ENCODE measurements at regions not wholly inside any gene's neighbourhood (a gene's known extent, or its start where the extent isn't known, plus 50 kb on each side); places are given as distances from the start of the nearest gene placed in this dataset.
"Not testable (repeated sequence)": the region's sequence is repeated elsewhere in the genome, so short reads cannot be mapped to it uniquely, and the experiment has no call there.

- no peak for DNase-seq (ENCODE audit: low spot score)
- Histone ChIP-seq H3K4me1 (replicated peaks) (no peaks in the 10 kb centered on the region), H3K27ac (no peak overlapping the region), H3K27me3 (replicated peaks; ENCODE audit: insufficient read depth) (no peaks in the 10 kb centered on the region), H3K4me3 (no peak overlapping the region), H3K9me3 (no peaks in the 10 kb centered on the region), H3K36me3 (no peaks in the 10 kb centered on the region)
- WGBS: 74% methylated on average over 4 of the region's 4 CpGs
- intact Hi-C loops (cut with DNase I): no loop called here
- no peak for TF ChIP-seq POLR2A (IDR thresholded peaks at IDR 0.05)
- TF ChIP-seq CTCF (IDR thresholded peaks at IDR 0.05): no peak
- TF ChIP-seq POLR2AphosphoS5 (IDR thresholded peaks at IDR 0.05): no peak
Observed at GRCh38 chr11:19617696-19618523, 94.7 kb upstream of the NAV2 start.

- WGBS: 57% methylated on average over 11 of the region's 11 CpGs
- no peak for DNase-seq (ENCODE audit: low spot score)
- Histone ChIP-seq H3K27me3 (replicated peaks; ENCODE audit: insufficient read depth) (no peaks in the 10 kb centered on the region), H3K4me1 (replicated peaks) (no peaks in the 10 kb centered on the region), H3K27ac (peak overlapping the region in 1 of 2 donors; percentile 37), H3K36me3 (no peaks in the 10 kb centered on the region), H3K9me3 (no peaks in the 10 kb centered on the region), H3K4me3 (no peak overlapping the region)
- intact Hi-C loops (cut with DNase I): no loop called here
- TF ChIP-seq POLR2A (IDR thresholded peaks at IDR 0.05): no peak
- TF ChIP-seq CTCF (IDR thresholded peaks at IDR 0.05): no peak
- no peak for TF ChIP-seq POLR2AphosphoS5 (IDR thresholded peaks at IDR 0.05)
Observed at GRCh38 chr11:19615341-19616183, 97.1 kb upstream of the NAV2 start.

- intact Hi-C loops (cut with DNase I): no loop called here
Observed at GRCh38 chr11:19614370-19614940, 98.2 kb upstream of the NAV2 start.

GRCh38 chr11:19612025-19612424 is 100.6 kb upstream of the NAV2 start:
- H3K36me3 ChIP-seq; H3K9me3 ChIP-seq; intact Hi-C loops (cut with DNase I); H3K27ac ChIP-seq; H3K4me3 ChIP-seq; DNase-seq (ENCODE audit: low spot score); H3K27me3 ChIP-seq (replicated peaks; ENCODE audit: insufficient read depth): not testable (repeated sequence)
- peaks cover 18% of the 10 kb centered on the region for H3K4me1 ChIP-seq (replicated peaks)

More at GRCh38 chr11:19614370-19614940, 98.2 kb upstream of the NAV2 start:
- Histone ChIP-seq H3K4me1 (replicated peaks) (no peaks in the 10 kb centered on the region), H3K4me3 (no peak overlapping the region), H3K27me3 (replicated peaks; ENCODE audit: insufficient read depth) (no peaks in the 10 kb centered on the region), H3K27ac (no peak overlapping the region), H3K36me3 (no peaks in the 10 kb centered on the region), H3K9me3 (no peaks in the 10 kb centered on the region)
- TF ChIP-seq POLR2A (IDR thresholded peaks at IDR 0.05) (no peak), POLR2AphosphoS5 (IDR thresholded peaks at IDR 0.05) (no peak), CTCF (IDR thresholded peaks at IDR 0.05) (no peak)
- no peak for DNase-seq (ENCODE audit: low spot score)
- WGBS: 89% methylated on average over 3 of the region's 3 CpGs

- Histone ChIP-seq H3K4me3 (no peak overlapping the region), H3K9me3 (no peaks in the 10 kb centered on the region), H3K4me1 (replicated peaks) (peaks cover 25% of the 10 kb centered on the region), H3K27ac (peak overlapping the region; percentile 68 to 74), H3K27me3 (replicated peaks; ENCODE audit: insufficient read depth) (no peaks in the 10 kb centered on the region), H3K36me3 (no peaks in the 10 kb centered on the region)
- no peak for TF ChIP-seq POLR2A (IDR thresholded peaks at IDR 0.05)
- TF ChIP-seq POLR2AphosphoS5 (IDR thresholded peaks at IDR 0.05): peak; percentile 94
- peak in 1 of 4 experiments; percentile 11 for TF ChIP-seq CTCF (IDR thresholded peaks at IDR 0.05)
- intact Hi-C loops (cut with DNase I): loop anchor here (5.0 kb wide), 3 partner anchors 41 to 104 kb away; partner anchors contain the start of gene NAV2
- peak; percentile 68 for DNase-seq (ENCODE audit: low spot score)
- WGBS: 18% methylated on average over 5 of the region's 5 CpGs
Observed at GRCh38 chr11:19607656-19608360, 104.8 kb upstream of the NAV2 start.

Measured in prostate gland (tissue), 2 donors.